ENCODE measurements at regions not wholly inside any gene's neighbourhood (a gene's known extent, or its start where the extent isn't known, plus 50 kb on each side); places are given as distances from the start of the nearest gene placed in this dataset.
"Not testable (repeated sequence)": the region's sequence is repeated elsewhere in the genome, so short reads cannot be mapped to it uniquely, and the experiment has no call there.

DNA sequence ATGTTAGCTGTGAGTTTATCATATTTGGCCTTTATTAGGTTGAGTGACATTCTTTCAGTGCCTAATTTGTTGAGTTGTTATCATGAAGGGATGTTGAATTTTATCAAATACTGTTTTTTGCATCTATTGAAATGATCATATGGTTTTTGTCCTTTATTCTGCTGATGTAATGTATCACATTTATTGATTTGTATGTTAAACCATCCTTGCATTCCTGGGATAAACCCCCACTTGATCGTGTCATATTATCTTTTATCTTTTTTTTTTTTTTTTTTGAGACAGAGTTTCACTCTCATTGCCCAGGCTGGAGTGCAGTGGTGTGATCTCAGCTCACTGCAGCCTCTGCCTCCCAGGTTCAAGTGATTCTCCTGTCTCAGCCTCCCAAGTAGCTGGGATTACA, 51.9 kb upstream of the MFGE8 start:
- not testable (repeated sequence) for DNase-seq (ENCODE audit: low spot score); H3K27ac Mint-ChIP-seq (ENCODE audit: unreplicated experiment); H3K36me3 Mint-ChIP-seq (ENCODE audit: low read depth, unreplicated experiment); H3K4me3 Mint-ChIP-seq (ENCODE audit: unreplicated experiment); H3K27me3 Mint-ChIP-seq (ENCODE audit: unreplicated experiment); H3K9me3 Mint-ChIP-seq (ENCODE audit: unreplicated experiment); H3K4me1 Mint-ChIP-seq (ENCODE audit: unreplicated experiment)

DNA sequence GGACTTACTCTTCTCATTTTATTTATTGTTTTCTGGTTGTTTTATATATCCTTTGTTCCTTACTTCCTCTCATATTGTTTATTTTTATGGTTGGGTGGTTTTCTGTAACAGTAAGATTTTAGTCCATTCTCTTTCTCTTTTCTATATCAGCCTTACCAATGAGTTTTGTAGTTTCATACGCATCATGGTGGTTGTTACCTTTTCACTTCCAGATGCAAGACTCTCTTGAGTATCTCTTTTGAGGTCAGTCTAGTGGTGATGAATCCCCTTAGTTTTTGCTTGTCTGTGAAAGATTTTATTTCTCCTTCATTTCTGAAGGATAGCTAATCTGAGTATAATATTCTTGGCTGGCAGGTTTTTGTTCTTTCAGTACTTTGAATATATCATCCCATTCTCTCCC, 57.1 kb upstream of the MFGE8 start:
- TF ChIP-seq, protein P1, sequence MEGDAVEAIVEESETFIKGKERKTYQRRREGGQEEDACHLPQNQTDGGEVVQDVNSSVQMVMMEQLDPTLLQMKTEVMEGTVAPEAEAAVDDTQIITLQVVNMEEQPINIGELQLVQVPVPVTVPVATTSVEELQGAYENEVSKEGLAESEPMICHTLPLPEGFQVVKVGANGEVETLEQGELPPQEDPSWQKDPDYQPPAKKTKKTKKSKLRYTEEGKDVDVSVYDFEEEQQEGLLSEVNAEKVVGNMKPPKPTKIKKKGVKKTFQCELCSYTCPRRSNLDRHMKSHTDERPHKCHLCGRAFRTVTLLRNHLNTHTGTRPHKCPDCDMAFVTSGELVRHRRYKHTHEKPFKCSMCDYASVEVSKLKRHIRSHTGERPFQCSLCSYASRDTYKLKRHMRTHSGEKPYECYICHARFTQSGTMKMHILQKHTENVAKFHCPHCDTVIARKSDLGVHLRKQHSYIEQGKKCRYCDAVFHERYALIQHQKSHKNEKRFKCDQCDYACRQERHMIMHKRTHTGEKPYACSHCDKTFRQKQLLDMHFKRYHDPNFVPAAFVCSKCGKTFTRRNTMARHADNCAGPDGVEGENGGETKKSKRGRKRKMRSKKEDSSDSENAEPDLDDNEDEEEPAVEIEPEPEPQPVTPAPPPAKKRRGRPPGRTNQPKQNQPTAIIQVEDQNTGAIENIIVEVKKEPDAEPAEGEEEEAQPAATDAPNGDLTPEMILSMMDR (IDR thresholded peaks at IDR 0.05; ENCODE audit: unreplicated experiment) = no peak
- no peaks in the 10 kb centered on the region for H3K4me1 Mint-ChIP-seq (ENCODE audit: unreplicated experiment)
- H3K27ac Mint-ChIP-seq (ENCODE audit: unreplicated experiment) = no peak overlapping the region
- H3K36me3 Mint-ChIP-seq (ENCODE audit: low read depth, unreplicated experiment) = peaks cover 4% of the 10 kb centered on the region
- H3K4me3 Mint-ChIP-seq (ENCODE audit: unreplicated experiment) = no peak overlapping the region
- H3K9me3 Mint-ChIP-seq (ENCODE audit: unreplicated experiment) = peaks cover 5% of the 10 kb centered on the region
- H3K27me3 Mint-ChIP-seq (ENCODE audit: unreplicated experiment) = peaks cover 1% of the 10 kb centered on the region
- DNase-seq (ENCODE audit: low spot score) = no peak

DNA sequence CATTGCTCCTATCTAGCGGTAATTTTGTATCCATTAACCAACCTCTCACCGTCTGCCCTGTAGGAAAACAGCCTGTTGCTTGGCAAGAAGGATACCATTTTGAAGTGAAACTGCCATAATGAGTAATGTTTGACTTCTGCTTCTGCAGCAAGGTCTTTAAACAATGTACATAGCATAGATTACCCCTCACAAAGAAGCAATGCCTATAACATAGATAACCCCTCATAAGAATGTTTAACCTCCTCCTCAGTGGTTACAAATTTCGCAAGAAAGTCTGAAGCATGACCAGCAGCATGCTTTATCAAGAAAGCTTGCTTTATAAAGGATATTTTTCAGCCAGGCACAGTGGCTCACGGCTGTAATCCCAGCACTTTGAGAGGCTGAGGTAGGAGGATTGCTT, 61.2 kb upstream of the MFGE8 start:
- Mint-ChIP-seq H3K9me3 (ENCODE audit: unreplicated experiment) (peaks cover 5% of the 10 kb centered on the region), H3K4me3 (ENCODE audit: unreplicated experiment) (no peak overlapping the region), H3K27ac (ENCODE audit: unreplicated experiment) (no peak overlapping the region), H3K4me1 (ENCODE audit: unreplicated experiment) (no peaks in the 10 kb centered on the region), H3K27me3 (ENCODE audit: unreplicated experiment) (peaks cover 1% of the 10 kb centered on the region), H3K36me3 (ENCODE audit: low read depth, unreplicated experiment) (peaks cover 4% of the 10 kb centered on the region)
- TF ChIP-seq, protein P1 (IDR thresholded peaks at IDR 0.05; ENCODE audit: unreplicated experiment) = no peak
- no peak for DNase-seq (ENCODE audit: low spot score)

DNA sequence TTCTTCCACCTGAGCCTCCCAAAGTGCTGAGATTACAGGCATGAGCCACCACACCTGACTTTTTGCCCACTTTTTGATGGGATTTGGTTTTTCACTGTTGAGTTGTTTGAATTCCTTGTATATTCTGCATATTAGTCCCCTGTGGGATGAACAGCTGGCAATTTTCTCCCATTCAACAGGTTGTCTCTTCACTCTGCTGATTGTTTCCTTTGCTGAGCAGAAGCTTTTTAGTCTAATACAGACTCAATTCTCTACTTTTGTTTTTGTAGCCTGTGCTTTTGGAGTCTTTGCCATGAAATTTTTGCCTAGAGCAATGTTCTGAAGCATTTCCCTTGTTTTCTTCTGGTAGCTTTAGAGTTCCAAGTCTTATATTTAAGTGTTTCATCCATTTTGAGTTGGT, 62.7 kb upstream of the MFGE8 start:
- peaks cover 1% of the 10 kb centered on the region for H3K27me3 Mint-ChIP-seq (ENCODE audit: unreplicated experiment)
- no peaks in the 10 kb centered on the region for H3K4me1 Mint-ChIP-seq (ENCODE audit: unreplicated experiment)
- TF ChIP-seq, protein P1 (IDR thresholded peaks at IDR 0.05; ENCODE audit: unreplicated experiment) = no peak
- no peak overlapping the region for H3K27ac Mint-ChIP-seq (ENCODE audit: unreplicated experiment)
- H3K4me3 Mint-ChIP-seq (ENCODE audit: unreplicated experiment) = no peak overlapping the region
- H3K36me3 Mint-ChIP-seq (ENCODE audit: low read depth, unreplicated experiment) = peaks cover 4% of the 10 kb centered on the region
- H3K9me3 Mint-ChIP-seq (ENCODE audit: unreplicated experiment) = peaks cover 5% of the 10 kb centered on the region
- no peak for DNase-seq (ENCODE audit: low spot score)

DNA sequence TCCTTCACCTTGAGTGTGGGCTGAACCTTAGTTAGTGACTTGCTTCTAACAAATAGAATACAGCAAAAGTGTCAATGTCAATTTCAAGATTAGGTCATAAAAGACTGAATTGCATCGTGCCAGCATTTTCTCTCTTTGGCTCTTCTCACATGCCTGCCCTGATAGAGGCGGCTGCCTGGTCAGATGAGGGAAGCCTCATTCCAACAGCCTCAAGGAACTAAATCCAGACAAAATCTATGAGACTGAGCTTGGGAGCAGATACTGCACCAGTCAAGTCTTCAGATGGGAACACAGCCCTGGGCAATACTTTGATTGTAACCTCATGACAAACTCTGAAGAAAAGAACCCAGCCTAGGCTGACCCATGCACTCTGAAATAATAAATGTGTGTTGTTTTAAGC, 63.5 kb upstream of the MFGE8 start:
- H3K27me3 Mint-ChIP-seq (ENCODE audit: unreplicated experiment) = peaks cover 1% of the 10 kb centered on the region
- H3K9me3 Mint-ChIP-seq (ENCODE audit: unreplicated experiment) = peaks cover 4% of the 10 kb centered on the region
- DNase-seq (ENCODE audit: low spot score) = no peak
- H3K27ac Mint-ChIP-seq (ENCODE audit: unreplicated experiment) = no peak overlapping the region
- TF ChIP-seq, protein P1 (IDR thresholded peaks at IDR 0.05; ENCODE audit: unreplicated experiment) = no peak
- H3K36me3 Mint-ChIP-seq (ENCODE audit: low read depth, unreplicated experiment) = no peaks in the 10 kb centered on the region
- H3K4me1 Mint-ChIP-seq (ENCODE audit: unreplicated experiment) = peaks cover under 1% of the 10 kb centered on the region
- H3K4me3 Mint-ChIP-seq (ENCODE audit: unreplicated experiment) = no peak overlapping the region

DNA sequence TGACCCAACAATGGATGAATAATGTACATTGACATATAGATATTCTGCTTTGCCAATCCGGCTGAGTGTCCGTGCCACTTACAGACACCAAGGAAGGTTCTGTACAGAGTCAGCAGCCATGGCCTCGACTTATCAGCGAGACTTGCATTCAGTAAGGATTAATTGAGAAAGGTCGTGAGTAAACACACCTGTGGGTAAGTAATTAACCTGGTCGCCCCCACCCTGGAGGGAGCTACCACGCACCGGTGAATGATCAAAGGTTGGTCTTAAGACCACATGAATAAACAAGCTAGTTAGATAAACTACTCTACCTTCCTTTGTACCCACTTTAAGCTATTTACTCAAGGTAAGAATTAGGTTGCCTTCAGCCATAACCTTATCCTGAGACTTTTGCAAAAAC, 66.5 kb upstream of the MFGE8 start:
- Mint-ChIP-seq H3K4me3 (ENCODE audit: unreplicated experiment) (no peak overlapping the region), H3K36me3 (ENCODE audit: low read depth, unreplicated experiment) (no peaks in the 10 kb centered on the region), H3K27ac (ENCODE audit: unreplicated experiment) (no peak overlapping the region), H3K27me3 (ENCODE audit: unreplicated experiment) (no peaks in the 10 kb centered on the region), H3K4me1 (ENCODE audit: unreplicated experiment) (peaks cover 7% of the 10 kb centered on the region), H3K9me3 (ENCODE audit: unreplicated experiment) (no peaks in the 10 kb centered on the region)
- TF ChIP-seq, protein P1 (IDR thresholded peaks at IDR 0.05; ENCODE audit: unreplicated experiment) = no peak
- no peak for DNase-seq (ENCODE audit: low spot score)
